GM21367 (cell line): ENCODE measurements at regions not wholly inside any gene's neighbourhood (a gene's known extent, or its start where the extent isn't known, plus 50 kb on each side); places are given as distances from the start of the nearest gene placed in this dataset.

ENCODE experiments used
- ATAC-seq: cut with Tn5 transposase; IDR thresholded peaks from one replicate; pipeline ENCODE4 v1.9.1; 2021; ENCODE audit not compliant: unreplicated experiment

DNA sequence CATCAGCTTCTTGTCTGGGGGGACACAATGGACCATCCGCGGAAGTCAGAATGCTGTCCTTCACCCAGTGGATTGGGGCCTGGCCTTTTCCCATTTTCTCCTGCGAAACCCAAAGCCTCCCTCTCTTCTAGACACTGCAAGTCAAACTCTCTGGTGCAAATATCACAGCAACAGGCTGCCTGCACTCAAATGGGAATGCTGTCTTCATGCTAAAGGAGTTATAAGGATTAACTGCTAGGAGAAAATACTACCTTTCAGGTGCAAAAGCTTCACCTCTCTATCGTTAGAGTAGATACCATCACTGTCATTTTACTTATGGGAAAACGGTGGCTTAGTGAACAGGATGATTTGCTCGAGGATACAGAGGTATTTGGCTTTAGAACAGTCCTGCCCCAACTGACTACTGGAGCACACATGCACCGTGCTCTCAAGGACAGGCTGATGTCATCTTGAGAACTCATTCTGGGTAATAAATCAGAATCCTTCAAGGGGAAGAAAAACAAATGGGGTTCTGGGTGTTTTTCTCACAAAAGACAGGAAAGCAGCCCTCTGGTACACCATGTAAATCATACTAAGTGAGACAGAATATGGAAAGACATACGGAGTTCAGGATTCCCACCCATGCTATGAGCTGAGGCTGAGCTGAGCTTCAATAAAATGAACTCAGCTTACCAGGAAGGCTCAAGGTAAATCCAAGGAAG lies 100.9 kb downstream of the SAMD9 start:
- ATAC-seq: no peak

DNA sequence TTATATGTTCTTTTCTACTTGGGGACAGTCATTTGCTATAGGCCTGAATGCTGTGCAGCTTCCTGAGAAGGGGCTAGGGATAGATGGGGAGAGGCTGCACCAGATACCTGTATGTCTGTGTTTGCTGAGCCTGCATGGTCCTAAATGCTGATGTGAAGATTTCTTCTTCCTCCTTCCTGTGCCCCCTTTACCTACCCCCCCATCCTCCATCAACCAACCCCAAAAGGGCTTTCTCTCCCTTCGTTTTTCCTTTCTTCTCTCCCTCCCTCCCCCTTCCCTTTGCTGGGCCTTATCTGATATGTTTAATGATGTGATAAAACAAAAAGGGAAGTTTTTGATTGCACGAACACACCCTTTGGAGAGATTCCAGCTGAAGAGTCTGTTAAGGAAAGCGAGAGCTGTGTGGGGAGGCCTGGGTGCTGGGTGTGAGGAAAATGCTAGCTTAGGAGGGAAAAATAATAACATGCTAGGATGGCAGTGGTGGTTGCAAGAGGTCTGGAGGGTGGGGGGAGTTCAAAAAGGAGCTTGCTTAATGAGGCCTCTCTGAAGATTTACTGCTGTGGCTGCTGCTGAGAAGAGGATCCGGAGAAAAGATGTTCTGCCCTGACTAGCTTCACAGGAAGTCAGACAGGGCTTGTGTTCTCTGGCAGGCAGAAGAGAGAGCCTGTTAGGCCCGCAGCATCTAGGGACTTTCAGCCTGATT lies 101.8 kb downstream of the SAMD9 start:
- no peak for ATAC-seq

DNA sequence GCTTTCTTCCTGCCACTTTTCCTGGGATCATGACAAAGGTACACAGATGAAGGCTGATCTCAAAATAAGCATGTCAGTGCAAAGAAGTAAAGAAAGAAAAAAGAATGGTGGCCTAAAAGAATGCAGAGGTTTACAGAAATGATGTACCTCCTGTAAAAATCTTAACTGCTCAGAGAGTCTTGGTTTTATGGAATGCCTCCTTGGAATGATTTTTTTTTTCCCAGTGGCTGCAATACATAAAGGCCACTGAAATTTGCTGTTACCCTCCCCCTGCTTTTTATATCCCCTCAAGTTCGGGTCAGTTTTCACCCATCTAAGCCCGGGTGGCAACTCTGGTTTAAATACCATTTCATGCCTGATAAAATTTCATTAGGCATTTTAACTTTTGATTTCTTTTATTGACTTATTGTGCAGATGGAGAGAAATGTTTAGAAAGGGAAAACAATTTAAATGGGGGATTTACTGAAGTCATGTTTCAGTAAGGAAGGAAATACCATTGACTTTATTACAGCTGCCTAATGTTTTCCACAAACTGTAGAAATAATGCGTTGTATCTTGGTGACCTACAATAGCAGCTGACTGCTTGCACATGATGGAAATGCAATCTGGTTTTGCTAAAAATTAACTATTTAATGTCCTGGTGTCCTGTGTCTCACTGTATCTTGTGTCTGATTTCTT lies 102.5 kb downstream of the SAMD9 start:
- ATAC-seq: no peak

DNA sequence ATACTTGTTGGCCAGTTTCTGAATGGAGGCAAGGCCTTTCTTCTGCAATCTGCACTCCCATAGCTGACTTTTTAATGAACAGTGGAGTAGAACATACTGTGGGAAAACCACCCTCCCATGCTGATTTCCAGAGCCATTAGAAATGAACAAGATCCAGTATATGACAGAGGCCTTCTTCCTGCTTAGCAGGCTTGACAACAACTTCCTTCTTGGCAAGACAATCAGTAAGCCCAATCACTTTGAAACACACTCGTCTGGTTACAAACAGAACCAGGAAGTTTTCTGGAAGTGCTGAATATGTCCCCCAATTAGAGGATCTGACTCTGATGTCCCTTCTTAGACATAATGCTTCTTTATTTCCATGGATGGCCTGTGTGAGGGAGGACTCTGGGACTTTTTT lies 103.4 kb downstream of the SAMD9 start:
- no peak for ATAC-seq

DNA sequence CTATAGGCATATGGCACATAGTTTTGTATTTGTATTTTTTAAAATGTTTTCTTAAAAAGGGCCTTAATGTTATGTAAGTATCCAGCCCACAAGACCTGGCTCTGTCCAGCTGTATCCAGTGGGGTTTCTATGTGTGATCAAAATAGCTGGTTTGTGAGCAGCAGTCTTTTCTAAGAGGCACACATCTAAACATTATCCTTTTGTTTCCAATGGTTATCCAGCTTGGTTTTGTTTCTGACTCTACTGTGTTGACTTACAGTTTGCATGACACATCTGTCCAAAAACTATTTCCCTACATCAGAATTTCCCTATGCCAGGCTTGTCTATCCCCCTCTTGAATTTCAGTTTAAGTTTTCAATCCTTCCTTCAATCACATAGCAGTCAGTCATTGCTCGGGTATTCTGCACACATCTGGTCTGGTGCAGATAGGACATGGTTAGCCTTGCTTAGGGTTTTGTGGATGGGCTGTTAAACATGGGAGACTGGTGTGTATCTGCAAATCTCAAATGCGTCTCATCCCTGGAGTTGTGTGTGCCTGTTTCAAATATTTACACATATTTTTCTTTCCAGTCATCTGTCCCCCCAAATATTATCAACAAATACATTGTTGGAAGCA lies 104.2 kb downstream of the SAMD9 start:
- no peak for ATAC-seq

DNA sequence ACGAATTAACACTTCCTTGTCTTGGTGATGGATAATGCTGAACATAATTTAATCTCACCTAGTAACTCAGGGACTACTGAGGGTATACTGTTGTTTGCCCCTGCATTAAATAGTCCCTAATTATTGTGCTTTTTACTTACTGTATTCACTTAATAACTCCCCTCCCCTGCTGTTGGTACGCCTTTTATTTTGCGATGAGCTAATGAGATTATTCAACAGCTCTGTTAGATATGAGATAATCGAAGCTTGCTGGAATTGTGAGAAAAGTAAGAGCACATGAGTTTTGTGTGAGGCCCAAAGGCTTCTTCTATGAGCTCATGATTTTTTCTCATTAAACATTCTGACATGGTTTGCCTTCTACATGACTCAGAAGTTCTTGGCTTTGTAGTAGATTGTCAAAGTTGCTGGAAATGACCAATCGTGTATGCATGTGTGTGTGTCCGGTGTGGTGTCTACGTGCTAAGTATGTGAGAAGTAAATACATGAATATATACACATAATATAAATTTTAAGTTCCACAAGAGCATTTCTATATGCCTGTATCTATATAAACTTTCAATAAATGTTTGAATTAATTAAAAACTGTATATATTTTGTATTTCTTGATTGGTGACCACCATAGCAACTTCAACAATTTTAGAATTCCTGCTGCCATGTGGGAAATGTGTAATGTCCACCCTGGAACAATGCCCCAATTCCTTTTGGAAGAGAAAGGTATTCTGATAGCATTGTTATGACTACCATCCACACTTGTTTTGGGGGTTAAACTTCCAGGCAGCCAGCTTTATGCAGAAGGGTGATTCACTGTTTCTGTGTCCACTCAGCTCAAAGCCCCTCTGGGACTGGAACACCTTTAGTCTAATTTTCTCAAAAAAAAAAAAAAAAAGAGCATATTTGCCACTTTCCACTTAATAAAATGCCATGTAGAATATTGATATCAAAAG lies 106.2 kb downstream of the SAMD9 start:
- ATAC-seq: no peak

DNA sequence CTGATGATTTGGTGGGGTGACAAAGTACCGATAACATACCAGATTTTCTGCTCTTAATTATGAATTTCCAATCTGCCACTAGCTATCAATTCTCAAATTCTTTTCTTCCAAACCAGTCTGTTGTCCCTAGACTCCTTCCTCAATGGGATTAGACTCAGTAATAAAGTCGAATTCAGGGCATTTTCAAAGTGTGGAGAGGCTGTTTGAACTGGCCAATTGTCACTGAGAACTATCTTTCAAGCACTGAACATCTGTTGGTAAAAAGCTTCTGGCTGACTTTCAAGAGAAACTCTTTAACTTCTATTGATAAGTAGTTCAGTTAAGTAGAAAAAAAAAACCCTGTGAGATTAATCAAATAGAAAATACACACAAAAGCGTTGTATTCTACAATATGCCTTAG lies 108.9 kb downstream of the SAMD9 start:
- ATAC-seq: no peak

DNA sequence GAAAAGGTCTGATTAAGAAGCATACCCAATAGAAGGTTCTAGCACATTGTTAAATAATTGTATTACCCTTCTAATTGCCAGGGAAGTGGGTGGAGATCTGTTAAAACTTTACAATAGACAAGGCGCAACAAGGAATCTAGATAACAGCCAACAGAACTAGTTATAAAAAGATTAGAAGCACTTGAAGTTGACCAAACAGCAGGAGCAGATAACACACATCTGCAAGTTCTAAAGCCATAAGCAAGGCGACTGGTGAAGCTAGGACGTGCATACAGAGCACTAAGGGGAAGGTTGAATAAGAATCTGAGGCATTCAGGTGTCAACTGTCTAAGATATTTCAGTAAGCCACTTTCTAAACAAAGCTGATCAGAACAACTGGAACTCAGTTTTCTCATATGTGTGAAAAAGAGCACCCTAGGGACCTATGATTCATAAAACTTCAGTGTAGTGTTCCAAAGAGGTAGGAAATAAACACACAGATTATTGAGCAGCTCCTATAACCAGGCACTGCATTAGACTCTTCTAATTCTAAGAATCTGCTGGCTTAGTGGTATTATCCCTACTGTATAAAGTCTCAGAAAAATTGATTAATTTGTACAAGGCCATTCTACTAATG lies 111.2 kb downstream of the SAMD9 start:
- ATAC-seq: no peak

DNA sequence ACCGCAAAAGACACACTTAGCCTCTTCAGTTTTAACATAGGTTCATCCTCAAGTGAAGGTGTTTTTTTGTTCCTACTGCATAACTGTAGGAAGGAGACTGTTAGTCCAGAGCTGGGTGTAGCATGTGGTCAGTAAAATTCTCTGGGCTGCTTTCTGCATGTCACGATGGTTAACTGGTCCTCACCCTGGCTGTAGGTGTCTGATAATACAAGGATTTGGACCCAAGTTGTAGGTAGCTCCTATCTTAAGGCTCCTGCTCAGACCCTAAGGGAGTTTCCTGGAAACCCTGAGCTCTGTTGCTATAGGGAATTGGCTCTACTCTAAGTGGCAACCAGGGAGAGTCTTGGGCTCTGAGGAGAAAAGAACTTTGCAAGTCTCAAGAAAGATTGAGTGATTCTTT lies 112.9 kb downstream of the SAMD9 start:
- ATAC-seq: no peak

DNA sequence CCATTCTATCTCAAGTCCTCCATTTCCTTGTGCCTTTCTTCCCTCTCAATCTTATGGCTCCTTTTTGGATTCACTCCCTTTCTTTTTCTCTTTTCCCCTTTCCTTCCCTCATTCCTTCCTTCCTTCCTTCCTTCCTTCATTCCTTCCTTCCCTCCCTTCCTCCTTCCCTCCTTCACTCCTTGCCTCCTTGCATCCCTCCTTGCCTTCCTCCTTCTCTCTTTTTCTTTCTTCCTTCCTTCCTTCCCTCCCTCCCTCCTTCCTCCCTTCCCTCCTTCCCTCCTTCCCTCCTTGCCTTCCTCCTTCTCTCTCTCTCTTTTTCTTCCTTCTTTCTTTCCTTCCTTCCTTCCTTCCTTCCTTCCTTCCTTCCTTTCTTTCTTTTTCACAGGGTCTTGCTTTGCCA lies 120.1 kb downstream of the SAMD9 start:
- ATAC-seq: no peak

DNA sequence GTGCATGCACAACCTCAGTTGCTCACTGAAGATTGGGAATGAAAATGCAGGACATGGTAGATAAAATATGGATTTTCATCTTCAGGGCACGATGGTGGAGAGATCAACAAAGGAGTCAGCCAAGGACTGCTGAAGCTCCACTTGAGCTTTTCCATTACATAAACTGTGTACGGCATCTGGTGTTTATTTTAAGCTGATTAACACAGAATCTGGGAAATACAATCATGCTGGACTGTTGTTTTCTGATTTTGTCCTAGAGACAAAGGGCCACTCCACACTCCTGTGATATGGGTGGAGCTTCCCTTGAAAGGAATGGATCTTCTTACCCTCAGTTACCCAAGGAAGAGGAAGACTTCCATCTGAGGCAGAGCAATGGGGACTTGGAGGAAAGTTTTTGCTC lies 120.6 kb downstream of the SAMD9 start:
- no peak for ATAC-seq

DNA sequence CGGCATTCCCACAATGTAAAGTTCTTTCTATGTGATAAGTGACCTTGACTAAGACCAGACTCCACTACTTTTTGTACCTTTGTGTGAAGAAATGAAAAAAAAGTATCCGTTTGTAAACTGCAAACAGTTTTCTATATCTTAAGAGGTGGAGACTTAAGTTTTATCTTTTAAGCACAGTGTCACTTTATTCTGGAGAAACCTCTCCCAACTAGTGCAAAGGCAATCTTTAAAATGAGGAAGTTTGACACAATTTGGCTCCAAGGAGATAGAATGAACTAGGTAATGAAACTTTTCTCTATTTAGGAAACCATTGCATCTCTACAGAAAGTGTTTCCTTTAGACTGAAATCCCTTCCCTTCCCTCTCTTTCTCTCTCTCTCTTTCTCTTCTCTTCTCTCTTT lies 122.9 kb downstream of the SAMD9 start:
- ATAC-seq: no peak

DNA sequence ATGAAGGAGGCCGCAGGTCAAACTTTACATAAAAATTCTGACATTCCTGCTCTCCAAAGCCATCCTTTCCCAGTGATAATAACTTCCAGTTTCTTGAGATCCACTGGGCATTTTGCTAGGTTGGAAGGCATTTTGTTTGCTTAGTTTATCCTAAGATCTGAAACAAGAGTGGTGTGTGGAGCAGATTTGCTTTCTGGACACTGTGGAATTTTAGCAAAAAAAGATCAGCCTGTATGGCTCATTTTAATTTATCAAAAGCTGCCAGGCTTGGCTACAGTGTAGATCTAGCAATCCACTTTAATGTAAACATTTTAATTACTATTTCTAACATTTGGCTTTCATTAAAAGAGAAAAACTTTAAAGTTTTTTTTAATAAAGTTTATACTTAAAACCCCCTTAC lies 124.8 kb downstream of the SAMD9 start:
- ATAC-seq: no peak

DNA sequence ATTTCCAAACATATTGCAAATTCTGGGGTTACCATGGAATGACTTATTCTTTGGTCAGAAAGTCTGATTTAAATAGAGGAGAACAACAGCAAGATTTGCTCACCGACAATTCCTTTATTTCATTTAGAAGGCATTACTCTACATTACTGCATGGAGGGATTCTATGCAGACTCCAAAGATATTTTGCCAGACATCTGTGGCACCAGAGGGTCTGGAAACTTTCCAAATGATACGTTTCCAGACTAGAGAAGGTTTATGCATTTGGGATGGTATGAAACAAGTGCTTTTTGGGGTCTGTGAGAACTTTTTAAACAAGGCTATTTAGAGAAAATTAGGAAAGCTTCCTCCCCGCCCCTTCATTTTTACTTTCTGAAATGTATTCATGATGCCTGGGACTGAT lies 125.3 kb downstream of the SAMD9 start:
- no peak for ATAC-seq

DNA sequence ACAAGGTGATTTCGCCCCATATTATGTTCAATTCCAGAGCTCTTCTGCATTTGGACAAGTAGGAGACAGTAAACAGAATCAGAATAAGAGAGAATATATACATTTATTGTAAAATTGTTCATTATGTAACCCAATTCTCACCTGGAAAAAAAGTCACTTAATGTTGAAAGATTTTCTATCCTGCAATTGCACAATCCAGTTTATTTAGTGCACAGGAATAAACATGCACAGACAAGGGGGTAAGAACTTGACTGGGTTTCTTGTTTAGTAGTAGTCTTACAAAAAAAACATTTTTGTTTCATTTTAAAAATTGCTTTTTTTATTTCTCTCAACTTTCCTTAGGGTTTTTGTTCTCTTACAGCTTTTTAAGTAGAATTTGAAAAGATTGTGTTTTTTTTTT lies 126.6 kb downstream of the SAMD9 start:
- ATAC-seq: no peak

DNA sequence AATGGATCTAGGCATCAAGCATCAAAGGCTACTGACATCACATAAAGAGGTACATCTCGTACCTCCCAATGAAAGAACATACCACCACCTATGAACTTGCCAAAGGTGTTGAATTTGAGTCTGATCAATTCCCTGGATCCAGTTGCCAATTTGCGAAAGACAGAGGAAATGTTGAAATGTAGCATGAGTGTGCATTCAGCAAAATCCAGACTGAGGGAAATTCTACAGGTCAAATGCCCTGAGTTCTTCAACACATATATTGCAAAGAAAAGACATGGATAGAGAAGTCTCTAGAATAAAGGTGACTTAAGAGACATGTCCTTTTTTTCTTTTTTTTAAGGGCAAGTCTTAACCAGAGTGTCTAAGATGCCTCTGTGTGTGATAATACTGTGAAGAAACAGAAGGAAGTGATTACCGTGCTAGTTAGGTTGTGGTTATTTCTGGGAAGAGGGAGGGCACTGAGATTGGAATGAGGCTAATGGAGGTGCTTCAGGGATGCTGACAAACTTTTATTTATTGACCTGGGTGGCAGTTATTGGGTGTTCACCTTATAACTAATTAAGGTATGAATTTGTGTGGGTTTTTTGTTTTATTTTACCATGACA lies 128.7 kb downstream of the SAMD9 start:
- ATAC-seq: no peak

DNA sequence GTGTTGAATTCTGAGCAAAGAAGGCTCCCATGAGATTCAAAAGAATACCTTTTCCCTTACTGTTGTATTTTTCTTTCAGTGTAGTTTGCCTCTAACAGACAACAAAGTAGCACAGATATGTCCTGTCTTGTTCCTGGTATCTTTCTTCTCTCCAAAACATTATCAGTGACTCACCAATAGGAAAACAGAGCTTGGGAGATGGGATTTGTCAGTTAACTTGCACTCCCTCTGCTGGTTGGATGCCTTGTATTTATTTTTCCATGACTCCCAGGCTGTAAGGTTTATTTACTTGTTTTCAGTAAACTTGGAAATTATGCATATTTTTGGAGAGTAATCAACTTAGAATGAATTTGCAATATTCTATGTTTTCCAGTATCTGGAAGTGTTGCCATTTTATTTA lies 129.7 kb downstream of the SAMD9 start:
- no peak for ATAC-seq

DNA sequence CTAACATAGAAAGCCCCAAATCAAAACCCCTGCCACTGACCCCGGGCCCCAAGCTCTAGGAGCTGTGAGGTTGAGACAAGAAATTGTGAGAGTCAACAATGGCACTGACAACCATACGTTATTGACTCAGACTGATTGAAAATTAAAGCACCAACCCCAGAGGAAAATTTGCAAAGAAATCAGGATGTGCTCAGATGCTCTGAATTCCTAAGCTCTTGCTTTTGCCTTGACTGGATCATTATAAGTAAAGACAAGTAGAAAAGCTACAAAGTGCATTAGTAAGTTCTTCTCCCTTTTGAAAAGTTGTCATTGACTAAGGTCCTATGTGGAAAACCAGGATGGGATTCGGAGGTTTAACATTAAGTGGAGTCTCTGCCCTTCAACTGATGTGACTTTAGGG lies 130.2 kb downstream of the SAMD9 start:
- ATAC-seq: no peak

DNA sequence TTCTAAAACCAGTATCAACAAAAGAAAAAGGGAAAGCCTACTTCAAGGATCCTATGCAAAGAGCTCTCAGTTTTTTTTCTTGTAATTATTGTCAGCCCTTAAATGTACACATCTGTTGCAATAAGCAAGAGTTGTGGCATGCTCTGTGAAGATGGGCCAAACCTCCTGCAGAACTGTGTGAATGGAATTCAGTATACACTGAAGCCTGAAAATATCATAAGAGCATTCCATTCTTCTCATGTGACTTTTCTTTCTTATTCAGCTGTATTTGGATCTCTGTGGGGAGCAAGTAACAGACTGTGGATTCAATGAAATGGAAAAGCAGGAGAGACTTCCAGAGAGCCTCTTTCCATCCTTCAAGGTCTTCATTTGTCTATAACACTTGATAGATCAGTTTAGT lies 130.7 kb downstream of the SAMD9 start:
- ATAC-seq: no peak

DNA sequence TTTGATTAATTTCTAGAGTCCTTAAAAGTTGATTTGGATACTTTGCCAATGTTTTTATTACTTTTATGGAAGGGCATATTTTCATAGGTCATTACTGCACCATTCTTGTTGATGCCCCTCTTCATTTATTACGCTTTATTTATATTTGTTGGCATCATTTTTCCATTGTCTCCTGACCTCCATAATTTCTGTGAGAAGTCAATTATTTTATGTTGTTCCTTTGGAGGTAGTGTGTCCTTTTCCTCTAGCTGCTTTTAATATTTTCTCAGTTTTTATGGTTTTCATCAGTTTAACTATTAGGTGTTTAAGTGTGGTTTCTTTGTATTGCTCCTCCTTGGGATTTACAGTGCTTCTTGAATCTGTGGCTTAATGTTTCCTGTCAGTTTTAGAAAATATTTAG lies 134.9 kb downstream of the SAMD9 start:
- no peak for ATAC-seq
